Epithelial cell of proximal tubule (primary cell): ENCODE measurements at regions not wholly inside any gene's neighbourhood (a gene's known extent, or its start where the extent isn't known, plus 50 kb on each side); places are given as distances from the start of the nearest gene placed in this dataset.

Source experiments
- DNase-seq: peaks from one replicate; pipeline ENCODE4 v3.0.0-alpha.2; 2011; ENCODE audit warnings: low read depth
- H3K4me3 ChIP-seq: 2 replicates; pipeline ENCODE4 v1.5.1; 2011; ENCODE audit warnings: low read depth, mild to moderate bottlenecking, low read length
- TF ChIP-seq, protein P1 (sequence below): conservative IDR thresholded peaks from 2 replicates; pipeline ENCODE4 v1.5.1; 2012; ENCODE audit warnings: low read depth, mild to moderate bottlenecking, low read length

DNA sequence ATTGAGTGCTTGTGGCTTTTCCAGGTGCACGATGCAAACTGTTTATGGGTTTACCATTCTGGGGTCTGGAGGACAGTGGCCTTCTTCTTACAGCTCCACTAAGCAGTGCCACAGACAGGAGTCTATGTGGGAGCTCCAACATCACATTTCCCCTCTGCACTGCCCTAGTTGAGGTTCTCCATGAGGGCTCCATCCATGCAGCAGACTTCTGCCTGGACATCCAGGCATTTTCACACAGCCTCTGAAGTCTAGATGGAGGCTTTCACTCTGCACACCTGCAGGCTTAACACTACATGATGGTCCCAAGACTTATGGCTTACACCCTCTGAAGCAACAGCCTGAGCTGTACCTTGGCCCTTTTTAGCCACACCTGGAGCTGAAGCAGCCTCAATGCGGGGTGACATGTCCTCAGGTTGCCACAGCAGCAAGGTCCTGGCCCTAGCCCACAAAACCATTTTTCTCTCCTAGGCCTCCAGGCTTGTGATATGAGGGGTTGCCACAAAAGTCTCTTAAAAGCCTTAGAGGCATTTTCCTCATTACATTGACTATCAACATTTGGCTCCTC lies 552.2 kb downstream of the TFAP2A start:
- TF ChIP-seq, protein P1, sequence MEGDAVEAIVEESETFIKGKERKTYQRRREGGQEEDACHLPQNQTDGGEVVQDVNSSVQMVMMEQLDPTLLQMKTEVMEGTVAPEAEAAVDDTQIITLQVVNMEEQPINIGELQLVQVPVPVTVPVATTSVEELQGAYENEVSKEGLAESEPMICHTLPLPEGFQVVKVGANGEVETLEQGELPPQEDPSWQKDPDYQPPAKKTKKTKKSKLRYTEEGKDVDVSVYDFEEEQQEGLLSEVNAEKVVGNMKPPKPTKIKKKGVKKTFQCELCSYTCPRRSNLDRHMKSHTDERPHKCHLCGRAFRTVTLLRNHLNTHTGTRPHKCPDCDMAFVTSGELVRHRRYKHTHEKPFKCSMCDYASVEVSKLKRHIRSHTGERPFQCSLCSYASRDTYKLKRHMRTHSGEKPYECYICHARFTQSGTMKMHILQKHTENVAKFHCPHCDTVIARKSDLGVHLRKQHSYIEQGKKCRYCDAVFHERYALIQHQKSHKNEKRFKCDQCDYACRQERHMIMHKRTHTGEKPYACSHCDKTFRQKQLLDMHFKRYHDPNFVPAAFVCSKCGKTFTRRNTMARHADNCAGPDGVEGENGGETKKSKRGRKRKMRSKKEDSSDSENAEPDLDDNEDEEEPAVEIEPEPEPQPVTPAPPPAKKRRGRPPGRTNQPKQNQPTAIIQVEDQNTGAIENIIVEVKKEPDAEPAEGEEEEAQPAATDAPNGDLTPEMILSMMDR = no peak
- no peak overlapping the region for H3K4me3 ChIP-seq
- no peak for DNase-seq

- no peak overlapping the region for H3K4me3 ChIP-seq
- no peak for DNase-seq
- TF ChIP-seq, protein P1 = peak; percentile 39
Measured at GRCh38 chr6:9851541-9852380, 563.1 kb downstream of the TFAP2A start.

DNA sequence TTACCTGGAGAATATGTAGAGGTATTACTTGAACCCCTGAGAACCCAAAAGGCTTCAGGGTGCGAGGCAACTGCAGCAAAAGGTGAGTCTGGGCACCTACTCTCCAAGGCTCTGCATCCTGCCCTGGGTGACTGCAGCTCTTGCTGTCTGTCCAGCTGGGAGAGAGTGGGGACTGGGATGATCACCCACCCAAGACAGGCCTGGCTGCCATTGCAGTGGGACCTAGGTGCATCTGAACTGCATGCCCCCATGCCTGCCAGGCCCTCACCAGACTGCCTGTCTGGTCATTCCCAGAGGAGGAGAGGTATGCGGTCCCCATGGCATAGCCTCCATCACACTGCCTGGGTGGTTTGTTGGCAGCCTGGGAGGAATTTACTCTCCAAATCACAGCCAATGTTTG lies 563.9 kb downstream of the TFAP2A start:
- TF ChIP-seq, protein P1 = no peak
- no peak for DNase-seq
- no peak overlapping the region for H3K4me3 ChIP-seq

DNA sequence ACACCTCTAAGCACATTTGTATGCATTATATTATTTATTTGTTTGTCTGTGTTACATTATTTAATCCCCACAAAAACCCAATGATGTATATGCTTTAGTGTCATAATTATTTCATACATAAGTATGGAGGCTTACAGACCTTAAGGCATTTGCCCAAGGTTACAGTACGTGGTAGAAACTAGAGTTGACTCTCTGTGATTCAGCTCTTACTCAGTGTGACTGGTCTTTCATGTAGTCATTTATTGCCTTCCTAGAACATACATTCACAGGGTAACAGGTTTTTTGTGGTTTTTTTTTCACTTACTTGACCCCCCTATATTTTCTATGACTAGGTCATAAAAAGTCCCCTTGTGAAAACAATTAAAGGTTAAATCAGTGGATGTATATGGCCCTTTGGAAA lies 566.8 kb downstream of the TFAP2A start:
- no peak overlapping the region for H3K4me3 ChIP-seq
- no peak for DNase-seq
- TF ChIP-seq, protein P1 = no peak

DNA sequence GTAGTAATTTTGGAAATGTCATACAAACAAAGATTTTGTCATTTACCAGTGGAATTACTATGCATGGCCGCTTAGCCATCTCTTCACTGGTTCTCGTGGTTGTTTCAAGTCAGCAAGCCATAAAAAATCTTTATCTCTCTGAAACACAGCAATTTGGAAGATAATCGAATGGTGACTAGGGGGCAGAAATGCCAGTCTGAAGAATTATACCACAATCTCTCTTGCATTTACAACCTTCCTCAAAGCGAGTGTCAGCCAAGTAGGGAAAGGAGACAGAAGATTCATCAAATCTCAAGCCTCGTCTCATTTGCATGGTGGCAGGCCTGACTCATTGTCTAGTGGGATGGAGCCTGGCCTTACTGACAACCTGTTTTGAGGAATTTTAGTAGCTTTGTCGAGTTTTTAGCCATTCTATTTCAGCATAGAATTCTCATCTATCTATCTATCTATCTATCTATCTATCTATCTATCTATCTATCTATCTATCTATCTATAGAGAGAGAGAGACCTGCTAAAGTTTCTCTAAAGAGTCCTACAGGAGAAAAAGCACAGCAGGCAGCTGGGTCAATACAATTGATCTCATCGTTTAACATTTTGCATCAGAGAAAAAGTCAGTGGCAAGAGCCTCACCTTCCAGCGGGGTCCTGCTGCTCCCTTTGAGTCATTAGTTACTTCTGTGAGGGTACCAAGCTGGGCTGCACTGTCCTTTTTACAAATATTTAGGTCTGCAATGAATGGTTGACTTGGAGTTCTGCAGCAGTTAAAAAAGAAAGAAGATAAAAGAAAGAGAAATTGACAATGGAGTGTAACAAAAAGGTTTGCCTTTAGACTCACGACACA lies 572.8 kb downstream of the TFAP2A start:
- DNase-seq = no peak
- TF ChIP-seq, protein P1 = no peak
- H3K4me3 ChIP-seq = no peak overlapping the region

DNA sequence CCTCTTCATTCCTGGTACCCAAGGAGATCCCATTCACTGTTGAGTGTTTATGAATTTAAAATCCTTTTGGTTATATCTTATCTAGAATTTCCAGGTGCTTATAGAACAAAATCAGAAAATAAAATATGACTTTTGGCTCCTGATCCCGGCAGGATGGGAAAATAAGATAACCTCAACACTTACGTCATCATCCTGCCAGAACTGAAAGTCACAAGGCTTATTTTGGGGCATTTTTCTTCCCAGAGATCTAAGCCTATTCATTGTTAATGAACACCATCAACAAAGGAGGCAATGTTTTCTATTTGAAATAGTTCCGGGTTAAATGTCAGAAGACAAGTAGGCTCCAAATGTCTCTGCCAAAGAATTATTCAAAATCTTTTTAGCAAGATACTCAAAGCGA lies 580.6 kb downstream of the TFAP2A start:
- DNase-seq = no peak
- TF ChIP-seq, protein P1 = no peak
- H3K4me3 ChIP-seq = no peak overlapping the region
